NB4 (cell line): ENCODE measurements at regions not wholly inside any gene's neighbourhood (a gene's known extent, or its start where the extent isn't known, plus 50 kb on each side); places are given as distances from the start of the nearest gene placed in this dataset.

Source experiments
- POLR2A ChIP-seq: IDR thresholded peaks from 2 replicates; pipeline ENCODE4 v1.6.1; 2011; ENCODE audit warnings: mild to moderate bottlenecking; ENCODE audit not compliant: insufficient read length; ENCODE audit errors: extremely low read depth
- TF ChIP-seq, protein P1 (sequence below): IDR thresholded peaks from one replicate; pipeline ENCODE4 v1.5.1; 2012; ENCODE audit warnings: low read depth, low read length

DNA sequence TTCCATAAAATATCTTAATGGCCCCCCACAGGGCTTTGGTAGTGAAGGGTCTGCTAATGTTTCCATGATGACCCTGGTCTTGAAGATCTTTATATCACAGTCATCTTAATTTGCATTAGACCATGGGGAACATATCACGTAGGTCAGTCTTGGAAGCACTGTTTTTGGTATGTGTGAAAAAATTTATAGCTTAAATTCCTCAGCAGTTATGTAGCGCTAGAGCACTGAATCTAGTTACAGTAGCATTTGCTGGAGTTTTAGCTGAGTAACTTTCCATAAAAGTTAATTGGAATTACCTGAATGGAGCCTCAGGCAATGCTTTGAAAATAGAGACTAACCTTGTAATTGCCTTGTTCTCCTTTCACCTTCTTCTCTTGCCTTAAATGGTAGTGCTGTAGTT lies 648.8 kb downstream of the IQCM start:
- TF ChIP-seq, protein P1, sequence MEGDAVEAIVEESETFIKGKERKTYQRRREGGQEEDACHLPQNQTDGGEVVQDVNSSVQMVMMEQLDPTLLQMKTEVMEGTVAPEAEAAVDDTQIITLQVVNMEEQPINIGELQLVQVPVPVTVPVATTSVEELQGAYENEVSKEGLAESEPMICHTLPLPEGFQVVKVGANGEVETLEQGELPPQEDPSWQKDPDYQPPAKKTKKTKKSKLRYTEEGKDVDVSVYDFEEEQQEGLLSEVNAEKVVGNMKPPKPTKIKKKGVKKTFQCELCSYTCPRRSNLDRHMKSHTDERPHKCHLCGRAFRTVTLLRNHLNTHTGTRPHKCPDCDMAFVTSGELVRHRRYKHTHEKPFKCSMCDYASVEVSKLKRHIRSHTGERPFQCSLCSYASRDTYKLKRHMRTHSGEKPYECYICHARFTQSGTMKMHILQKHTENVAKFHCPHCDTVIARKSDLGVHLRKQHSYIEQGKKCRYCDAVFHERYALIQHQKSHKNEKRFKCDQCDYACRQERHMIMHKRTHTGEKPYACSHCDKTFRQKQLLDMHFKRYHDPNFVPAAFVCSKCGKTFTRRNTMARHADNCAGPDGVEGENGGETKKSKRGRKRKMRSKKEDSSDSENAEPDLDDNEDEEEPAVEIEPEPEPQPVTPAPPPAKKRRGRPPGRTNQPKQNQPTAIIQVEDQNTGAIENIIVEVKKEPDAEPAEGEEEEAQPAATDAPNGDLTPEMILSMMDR: no peak
- TF ChIP-seq POLR2A: no peak
